HG03159 (cell line): ENCODE measurements at regions not wholly inside any gene's neighbourhood (a gene's known extent, or its start where the extent isn't known, plus 50 kb on each side); places are given as distances from the start of the nearest gene placed in this dataset.
A peak's percentile ranks its signal among the peaks of the same experiment; 100 is the strongest.
"Not testable (repeated sequence)": the region's sequence is repeated elsewhere in the genome, so short reads cannot be mapped to it uniquely, and the experiment has no call there.

Source experiments
- ATAC-seq: cut with Tn5 transposase; IDR thresholded peaks from one replicate; pipeline ENCODE4 v1.9.1; 2021; ENCODE audit warnings: mild to moderate bottlenecking, moderate library complexity; ENCODE audit not compliant: unreplicated experiment

GRCh38 chr9:89695441-89695891 lies 90.7 kb downstream of the GADD45G start:
- ATAC-seq, result no peak

- ATAC-seq, result not testable (repeated sequence)
Observed at GRCh38 chr9:89695979-89696378, 91.2 kb downstream of the GADD45G start.

- no peak for ATAC-seq
Observed at GRCh38 chr9:89696780-89697179, 92.0 kb downstream of the GADD45G start.

GRCh38 chr9:89697553-89697952 lies 92.7 kb downstream of the GADD45G start:
- ATAC-seq, result no peak

- ATAC-seq, result no peak
Observed at GRCh38 chr9:89698411-89699005, 93.7 kb downstream of the GADD45G start.

- no peak for ATAC-seq
Observed at GRCh38 chr9:89699646-89700045, 94.8 kb downstream of the GADD45G start.

GRCh38 chr9:89701221-89701798 lies 96.5 kb downstream of the GADD45G start:
- ATAC-seq, result peak; percentile 70

- no peak for ATAC-seq
Observed at GRCh38 chr9:89702401-89702800, 97.6 kb downstream of the GADD45G start.

- no peak for ATAC-seq
Observed at GRCh38 chr9:89705651-89706050, 100.8 kb downstream of the GADD45G start.

GRCh38 chr9:89706086-89706485 lies 101.3 kb downstream of the GADD45G start:
- ATAC-seq, result no peak

- ATAC-seq, result no peak
Observed at GRCh38 chr9:89706731-89707191, 101.9 kb downstream of the GADD45G start.

GRCh38 chr9:89710697-89711096 lies 105.9 kb downstream of the GADD45G start:
- no peak for ATAC-seq

- ATAC-seq, result no peak
Observed at GRCh38 chr9:89711866-89712265, 107.1 kb downstream of the GADD45G start.

GRCh38 chr9:89712283-89712682 lies 107.5 kb downstream of the GADD45G start:
- no peak for ATAC-seq

- ATAC-seq, result no peak
Observed at GRCh38 chr9:89714321-89714720, 109.5 kb downstream of the GADD45G start.

- no peak for ATAC-seq
Observed at GRCh38 chr9:89715318-89715858, 110.6 kb downstream of the GADD45G start.

- no peak for ATAC-seq
Observed at GRCh38 chr9:89715881-89716280, 111.1 kb downstream of the GADD45G start.

- no peak for ATAC-seq
Observed at GRCh38 chr9:89716559-89716958, 111.7 kb downstream of the GADD45G start.

GRCh38 chr9:89718176-89718575 lies 113.4 kb downstream of the GADD45G start:
- ATAC-seq, result no peak

- no peak for ATAC-seq
Observed at GRCh38 chr9:89718651-89719050, 113.8 kb downstream of the GADD45G start.

GRCh38 chr9:89719202-89719601 lies 114.4 kb downstream of the GADD45G start:
- no peak for ATAC-seq

- ATAC-seq, result no peak
Observed at GRCh38 chr9:89720696-89721175, 115.9 kb downstream of the GADD45G start.
